ENCODE measurements at regions not wholly inside any gene's neighbourhood (a gene's known extent, or its start where the extent isn't known, plus 50 kb on each side); places are given as distances from the start of the nearest gene placed in this dataset.

GRCh38 chrX:39957816-39958566 lies 139.8 kb downstream of the BCOR start:
- Histone ChIP-seq H3K4me1 (ENCODE audit: control insufficient read depth, insufficient read depth, low read length) (0 out of 2 replicates have a peak, but pooled peaks cover 1% of the 10 kb centered on the region), H3K23ac (ENCODE audit: low read depth, low read length) (no peak overlapping the region), H3K36me3 (ENCODE audit: control insufficient read depth, insufficient read depth, low read length) (no peaks in the 10 kb centered on the region), H2BK5ac (ENCODE audit: low read depth, low read length, poor library complexity, severe bottlenecking) (no peak overlapping the region), H3K9me1 (ENCODE audit: insufficient read depth, low read length) (no peaks in the 10 kb centered on the region; the same call in 1 of the 2 replicates), H3K9me3 (ENCODE audit: control insufficient read depth, insufficient read depth, low read length) (no peaks in the 10 kb centered on the region; the same call in 1 of the 2 replicates), H2AK9ac (replicated peaks; ENCODE audit: low read depth, low read length, poor library complexity) (no peak overlapping the region), H3K4ac (ENCODE audit: low read depth, low read length) (no peak overlapping the region), H3K4me3 (ENCODE audit: insufficient read depth, low read depth, low read length) (no peak overlapping the region), H3K18ac (ENCODE audit: low read depth, low read length) (no peak overlapping the region), H3K27me3 (ENCODE audit: control insufficient read depth, insufficient read depth, low read length) (peaks cover 33% of the 10 kb centered on the region), H3K79me1 (ENCODE audit: low read depth in 1 of 2, low read length in 2 of 2) (no peaks in the 10 kb centered on the region), H4K8ac (ENCODE audit: low read depth in 2 of 2, low read length in 2 of 2) (no peak overlapping the region), H4K91ac (ENCODE audit: insufficient read depth, low read depth, low read length) (no peak overlapping the region), H2AFZ (replicated peaks; ENCODE audit: low read length, poor library complexity) (peak overlapping the region; percentile 28), H3K14ac (replicated peaks; ENCODE audit: low read depth, low read length) (no peak overlapping the region), H4K5ac (ENCODE audit: low read depth, low read length) (no peak overlapping the region), H2BK15ac (ENCODE audit: low read depth, low read length) (no peak overlapping the region), H3K56ac (ENCODE audit: extremely low read depth, insufficient read depth, low read length) (no peak overlapping the region), H2BK20ac (ENCODE audit: low read depth, low read length) (no peak overlapping the region), H2AK5ac (ENCODE audit: low read depth, low read length) (no peak overlapping the region), H3K9ac (ENCODE audit: low read depth, low read length) (no peak overlapping the region), H3K27ac (ENCODE audit: insufficient read depth, low read length) (no peak overlapping the region), H2BK120ac (ENCODE audit: low read depth, low read length) (no peak overlapping the region), H3K4me2 (ENCODE audit: low read depth, low read length) (no peak overlapping the region), H4K20me1 (ENCODE audit: insufficient read depth, low read length) (0 out of 2 replicates have a peak, but pooled peaks cover 8% of the 10 kb centered on the region)
- DNase-seq (peak; percentile 31), ATAC-seq (ENCODE audit: low read depth) (no peak)
- TF ChIP-seq RAD21 (IDR thresholded peaks at IDR 0.05; ENCODE audit: low read length) (no peak), NFE2L2 (IDR thresholded peaks at IDR 0.05; ENCODE audit: low read depth, low read length) (no peak), MAZ (IDR thresholded peaks at IDR 0.05; ENCODE audit: borderline replicate concordance, low read depth, low read length) (no peak), CEBPB (IDR thresholded peaks at IDR 0.05; ENCODE audit: low read depth, low read length) (no peak), FOS (IDR thresholded peaks at IDR 0.05; ENCODE audit: low read depth, low read length) (no peak), RCOR1 (IDR thresholded peaks at IDR 0.05; ENCODE audit: insufficient replicate concordance, low read length) (no peak), CHD1 (IDR thresholded peaks at IDR 0.05; ENCODE audit: low read depth, low read length) (no peak), SMC3 (IDR thresholded peaks at IDR 0.05; ENCODE audit: low read depth, low read length) (no peak), USF2 (IDR thresholded peaks at IDR 0.05; ENCODE audit: low read depth, low read length) (no peak), CTCF (conservative IDR thresholded peaks at IDR 0.05; ENCODE audit: low read depth, low read length) (no peak), MAFK (IDR thresholded peaks at IDR 0.05; ENCODE audit: low read depth, low read length) (no peak), ELK1 (IDR thresholded peaks at IDR 0.05; ENCODE audit: borderline replicate concordance, low read depth, low read length) (no peak), POLR2A (IDR thresholded peaks at IDR 0.05; ENCODE audit: low read depth, low read length) (no peak), MXI1 (IDR thresholded peaks at IDR 0.05; ENCODE audit: borderline replicate concordance, low read depth, low read length) (no peak), RFX5 (IDR thresholded peaks at IDR 0.05; ENCODE audit: low read depth, low read length) (no peak), BHLHE40 (IDR thresholded peaks at IDR 0.05; ENCODE audit: low read depth, low read length) (no peak)
- WGBS, 2 experiments (ENCODE audit: extremely low coverage in 2 of 2, insufficient read length in 1 of 2) = 69% methylated on average over 5 of the region's 7 CpGs; no CpG with 5 or more reads in 1 of the 2 experiments
- in situ Hi-C loops (cut with MboI; ENCODE audit: low sequenced_read_pairs) = no loop called here
- CTCF ChIA-PET = no interaction called here
- intact Hi-C loops (cut with micrococcal nuclease) = no loop called here
- BruUV-seq (replicated peaks) = no TSS peak
- dilution Hi-C loops (cut with HindIII; ENCODE audit: low sequenced_read_pairs, unreplicated experiment) = no loop called here
- POLR2A ChIA-PET (ENCODE audit: unreplicated experiment) = no interaction called here

Data from IMR-90 (cell line).